ENCODE measurements at regions not wholly inside any gene's neighbourhood (a gene's known extent, or its start where the extent isn't known, plus 50 kb on each side); places are given as distances from the start of the nearest gene placed in this dataset.
"Not testable (repeated sequence)": the region's sequence is repeated elsewhere in the genome, so short reads cannot be mapped to it uniquely, and the experiment has no call there.

- DNase-seq (ENCODE audit: low read depth in 4 of 4, low spot score in 2 of 4) = no peak
Observed at GRCh38 chr21:24428591-24429199, 1178.6 kb downstream of the MRPL39 start.

GRCh38 chr21:24424776-24425175 is 1182.5 kb downstream of the MRPL39 start:
- no peak for DNase-seq (ENCODE audit: low read depth in 4 of 4, low spot score in 2 of 4)

GRCh38 chr21:24423546-24423945 is 1183.7 kb downstream of the MRPL39 start:
- no peak for DNase-seq (ENCODE audit: low read depth in 4 of 4, low spot score in 2 of 4)

GRCh38 chr21:24420689-24421088 is 1186.6 kb downstream of the MRPL39 start:
- DNase-seq (ENCODE audit: low read depth in 4 of 4, low spot score in 2 of 4) = no peak

- DNase-seq (ENCODE audit: low read depth in 4 of 4, low spot score in 2 of 4) = not testable (repeated sequence)
Observed at GRCh38 chr21:24419641-24420040, 1187.6 kb downstream of the MRPL39 start.

GRCh38 chr21:24418671-24419070 is 1188.6 kb downstream of the MRPL39 start:
- DNase-seq (ENCODE audit: low read depth in 4 of 4, low spot score in 2 of 4) = no peak

- DNase-seq (ENCODE audit: low read depth in 4 of 4, low spot score in 2 of 4) = no peak
Observed at GRCh38 chr21:24411429-24411828, 1195.9 kb downstream of the MRPL39 start.

- no peak for DNase-seq (ENCODE audit: low read depth in 4 of 4, low spot score in 2 of 4)
Observed at GRCh38 chr21:24403221-24403620, 1204.1 kb downstream of the MRPL39 start.

GRCh38 chr21:24395320-24395923 is 1211.9 kb downstream of the MRPL39 start:
- DNase-seq (ENCODE audit: low read depth in 4 of 4, low spot score in 2 of 4) = no peak

GRCh38 chr21:24375201-24375600 is 1232.1 kb downstream of the MRPL39 start:
- no peak for DNase-seq (ENCODE audit: low read depth in 4 of 4, low spot score in 2 of 4)

- DNase-seq (ENCODE audit: low read depth in 4 of 4, low spot score in 2 of 4) = no peak
Observed at GRCh38 chr21:24372506-24372905, 1234.8 kb downstream of the MRPL39 start.

- no peak for DNase-seq (ENCODE audit: low read depth in 4 of 4, low spot score in 2 of 4)
Observed at GRCh38 chr21:24369746-24370145, 1237.5 kb downstream of the MRPL39 start.

GRCh38 chr21:24369278-24369677 is 1238.0 kb downstream of the MRPL39 start:
- DNase-seq (ENCODE audit: low read depth in 4 of 4, low spot score in 2 of 4) = no peak

GRCh38 chr21:24367936-24368335 is 1239.3 kb downstream of the MRPL39 start:
- no peak for DNase-seq (ENCODE audit: low read depth in 4 of 4, low spot score in 2 of 4)

- no peak for DNase-seq (ENCODE audit: low read depth in 4 of 4, low spot score in 2 of 4)
Observed at GRCh38 chr21:24353492-24353891, 1253.8 kb downstream of the MRPL39 start.

- DNase-seq (ENCODE audit: low read depth in 4 of 4, low spot score in 2 of 4) = no peak
Observed at GRCh38 chr21:24339406-24339805, 1267.9 kb downstream of the MRPL39 start.

GRCh38 chr21:24336491-24336890 is 1270.8 kb downstream of the MRPL39 start:
- DNase-seq (ENCODE audit: low read depth in 4 of 4, low spot score in 2 of 4) = no peak

- no peak for DNase-seq (ENCODE audit: low read depth in 4 of 4, low spot score in 2 of 4)
Observed at GRCh38 chr21:24323536-24323935, 1283.7 kb downstream of the MRPL39 start.

GRCh38 chr21:24316277-24316922 is 1290.9 kb downstream of the MRPL39 start:
- DNase-seq (ENCODE audit: low read depth in 4 of 4, low spot score in 2 of 4) = no peak

GRCh38 chr21:24310788-24311187 is 1296.5 kb downstream of the MRPL39 start:
- no peak for DNase-seq (ENCODE audit: low read depth in 4 of 4, low spot score in 2 of 4)

GRCh38 chr21:24308183-24308582 is 1299.1 kb downstream of the MRPL39 start:
- DNase-seq (ENCODE audit: low read depth in 4 of 4, low spot score in 2 of 4) = no peak

GRCh38 chr21:24302400-24302799 is 1304.9 kb downstream of the MRPL39 start:
- DNase-seq (ENCODE audit: low read depth in 4 of 4, low spot score in 2 of 4) = no peak
